ENCODE measurements at regions not wholly inside any gene's neighbourhood (a gene's known extent, or its start where the extent isn't known, plus 50 kb on each side); places are given as distances from the start of the nearest gene placed in this dataset.
"Not testable (repeated sequence)": the region's sequence is repeated elsewhere in the genome, so short reads cannot be mapped to it uniquely, and the experiment has no call there.

GRCh38 chr21:13935396-13936032, 275.2 kb downstream of the LIPI start:
- H3K4me1 ChIP-seq (ENCODE audit: insufficient read depth, low read length); H3K27me3 ChIP-seq (ENCODE audit: insufficient read depth, low read length); H3K36me3 ChIP-seq (ENCODE audit: insufficient read depth, low read length); H3K9me3 ChIP-seq (ENCODE audit: low read length); H2AFZ ChIP-seq (ENCODE audit: low read depth, low read length); H3K4me3 ChIP-seq (ENCODE audit: low read length): not testable (repeated sequence)

GRCh38 chr21:13934887-13935342, 275.8 kb downstream of the LIPI start:
- H3K4me1 ChIP-seq (ENCODE audit: insufficient read depth, low read length); H3K36me3 ChIP-seq (ENCODE audit: insufficient read depth, low read length); H3K9me3 ChIP-seq (ENCODE audit: low read length); H3K4me3 ChIP-seq (ENCODE audit: low read length); H3K27me3 ChIP-seq (ENCODE audit: insufficient read depth, low read length); H2AFZ ChIP-seq (ENCODE audit: low read depth, low read length): not testable (repeated sequence)

- H3K27me3 ChIP-seq (ENCODE audit: insufficient read depth, low read length); H2AFZ ChIP-seq (ENCODE audit: low read depth, low read length); H3K4me1 ChIP-seq (ENCODE audit: insufficient read depth, low read length); H3K4me3 ChIP-seq (ENCODE audit: low read length); H3K9me3 ChIP-seq (ENCODE audit: low read length); H3K36me3 ChIP-seq (ENCODE audit: insufficient read depth, low read length): not testable (repeated sequence)
These were observed 287.6 kb downstream of the LIPI start for GRCh38 chr21:13923175-13923574.

GRCh38 chr21:13921455-13921854, 289.3 kb downstream of the LIPI start:
- H3K36me3 ChIP-seq (ENCODE audit: insufficient read depth, low read length); H3K4me1 ChIP-seq (ENCODE audit: insufficient read depth, low read length): not testable (repeated sequence)

GRCh38 chr21:13907385-13907784, 297.8 kb downstream of the POTED start:
- H3K9me3 ChIP-seq (ENCODE audit: low read length); H2AFZ ChIP-seq (ENCODE audit: low read depth, low read length); H3K4me1 ChIP-seq (ENCODE audit: insufficient read depth, low read length); H3K4me3 ChIP-seq (ENCODE audit: low read length); H3K27me3 ChIP-seq (ENCODE audit: insufficient read depth, low read length); H3K36me3 ChIP-seq (ENCODE audit: insufficient read depth, low read length): not testable (repeated sequence)

More at GRCh38 chr21:13921455-13921854, 289.3 kb downstream of the LIPI start:
- not testable (repeated sequence) for H3K27me3 ChIP-seq (ENCODE audit: insufficient read depth, low read length); H3K4me3 ChIP-seq (ENCODE audit: low read length); H2AFZ ChIP-seq (ENCODE audit: low read depth, low read length); H3K9me3 ChIP-seq (ENCODE audit: low read length)

- H3K4me3 ChIP-seq (ENCODE audit: low read length); H3K36me3 ChIP-seq (ENCODE audit: insufficient read depth, low read length); H3K9me3 ChIP-seq (ENCODE audit: low read length); H3K4me1 ChIP-seq (ENCODE audit: insufficient read depth, low read length); H2AFZ ChIP-seq (ENCODE audit: low read depth, low read length); H3K27me3 ChIP-seq (ENCODE audit: insufficient read depth, low read length): not testable (repeated sequence)
These were observed 287.1 kb downstream of the POTED start for GRCh38 chr21:13896596-13897247.

- not testable (repeated sequence) for H3K27me3 ChIP-seq (ENCODE audit: insufficient read depth, low read length); H3K4me1 ChIP-seq (ENCODE audit: insufficient read depth, low read length); H2AFZ ChIP-seq (ENCODE audit: low read depth, low read length); H3K4me3 ChIP-seq (ENCODE audit: low read length); H3K36me3 ChIP-seq (ENCODE audit: insufficient read depth, low read length); H3K9me3 ChIP-seq (ENCODE audit: low read length)
These were observed 284.0 kb downstream of the POTED start for GRCh38 chr21:13893617-13894016.

GRCh38 chr21:13893025-13893424, 283.4 kb downstream of the POTED start:
- not testable (repeated sequence) for H3K4me1 ChIP-seq (ENCODE audit: insufficient read depth, low read length); H3K4me3 ChIP-seq (ENCODE audit: low read length); H3K9me3 ChIP-seq (ENCODE audit: low read length)

GRCh38 chr21:13892146-13892751, 282.7 kb downstream of the POTED start:
- H3K4me3 ChIP-seq (ENCODE audit: low read length); H3K36me3 ChIP-seq (ENCODE audit: insufficient read depth, low read length); H3K27me3 ChIP-seq (ENCODE audit: insufficient read depth, low read length); H2AFZ ChIP-seq (ENCODE audit: low read depth, low read length); H3K9me3 ChIP-seq (ENCODE audit: low read length); H3K4me1 ChIP-seq (ENCODE audit: insufficient read depth, low read length): not testable (repeated sequence)

More at GRCh38 chr21:13893025-13893424, 283.4 kb downstream of the POTED start:
- not testable (repeated sequence) for H2AFZ ChIP-seq (ENCODE audit: low read depth, low read length); H3K36me3 ChIP-seq (ENCODE audit: insufficient read depth, low read length); H3K27me3 ChIP-seq (ENCODE audit: insufficient read depth, low read length)

GRCh38 chr21:13889176-13889575, 279.6 kb downstream of the POTED start:
- H2AFZ ChIP-seq (ENCODE audit: low read depth, low read length); H3K4me3 ChIP-seq (ENCODE audit: low read length); H3K27me3 ChIP-seq (ENCODE audit: insufficient read depth, low read length); H3K4me1 ChIP-seq (ENCODE audit: insufficient read depth, low read length); H3K36me3 ChIP-seq (ENCODE audit: insufficient read depth, low read length); H3K9me3 ChIP-seq (ENCODE audit: low read length): not testable (repeated sequence)

GRCh38 chr21:13883641-13884395, 274.2 kb downstream of the POTED start:
- not testable (repeated sequence) for H3K4me3 ChIP-seq (ENCODE audit: low read length); H3K9me3 ChIP-seq (ENCODE audit: low read length); H3K4me1 ChIP-seq (ENCODE audit: insufficient read depth, low read length); H2AFZ ChIP-seq (ENCODE audit: low read depth, low read length); H3K36me3 ChIP-seq (ENCODE audit: insufficient read depth, low read length); H3K27me3 ChIP-seq (ENCODE audit: insufficient read depth, low read length)

GRCh38 chr21:13877503-13877902, 267.9 kb downstream of the POTED start:
- not testable (repeated sequence) for H3K4me1 ChIP-seq (ENCODE audit: insufficient read depth, low read length); H3K9me3 ChIP-seq (ENCODE audit: low read length); H3K27me3 ChIP-seq (ENCODE audit: insufficient read depth, low read length); H3K36me3 ChIP-seq (ENCODE audit: insufficient read depth, low read length); H3K4me3 ChIP-seq (ENCODE audit: low read length); H2AFZ ChIP-seq (ENCODE audit: low read depth, low read length)

GRCh38 chr21:13876999-13877398, 267.4 kb downstream of the POTED start:
- H3K27me3 ChIP-seq (ENCODE audit: insufficient read depth, low read length); H3K4me3 ChIP-seq (ENCODE audit: low read length); H3K4me1 ChIP-seq (ENCODE audit: insufficient read depth, low read length); H2AFZ ChIP-seq (ENCODE audit: low read depth, low read length); H3K9me3 ChIP-seq (ENCODE audit: low read length); H3K36me3 ChIP-seq (ENCODE audit: insufficient read depth, low read length): not testable (repeated sequence)
